ENCODE measurements at regions not wholly inside any gene's neighbourhood (a gene's known extent, or its start where the extent isn't known, plus 50 kb on each side); places are given as distances from the start of the nearest gene placed in this dataset.

DNA sequence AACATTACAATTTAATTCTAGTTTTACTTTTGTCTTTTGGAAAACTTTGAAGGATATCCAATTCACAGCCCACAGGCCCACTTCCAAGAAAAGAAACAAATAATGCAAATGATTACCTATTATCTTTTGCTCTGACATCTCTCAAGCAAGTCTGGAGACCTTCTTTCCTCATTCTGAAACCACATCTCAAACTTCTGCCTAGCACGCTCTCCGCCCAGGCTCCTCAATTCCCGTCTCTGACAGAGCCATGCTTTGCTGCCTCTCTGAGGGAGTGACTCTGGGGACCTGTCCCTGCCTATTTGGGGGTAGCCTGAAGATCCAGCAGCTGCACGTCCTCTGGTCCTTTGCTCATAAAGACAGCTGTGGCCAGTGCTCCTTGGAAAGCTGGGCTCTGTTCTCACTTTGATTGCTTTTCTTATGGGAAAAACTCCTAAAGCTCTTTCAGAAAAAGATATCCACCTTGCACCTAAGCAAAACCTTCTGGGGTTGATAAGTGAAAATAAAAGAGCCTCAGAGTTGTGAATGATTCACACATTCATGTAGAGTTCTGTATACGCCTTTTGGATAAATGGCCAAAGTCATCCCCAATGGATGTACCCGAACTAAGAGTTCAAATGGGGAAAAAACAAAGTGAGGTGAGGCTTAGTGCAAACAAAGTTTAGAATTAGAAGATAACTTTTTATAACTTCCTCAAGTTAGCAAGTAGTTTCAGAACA lies 72.4 kb upstream of the TNIP3 start:
- H3K4me3 ChIP-seq (ENCODE audit: low read depth, low read length), result no peak overlapping the region
- TF ChIP-seq MYC (IDR thresholded peaks at IDR 0.05; ENCODE audit: low read depth, low read length), result no peak
- no peak for TF ChIP-seq POLR2A (IDR thresholded peaks at IDR 0.05; ENCODE audit: extremely low read depth, insufficient read length)
- TF ChIP-seq, protein P1, sequence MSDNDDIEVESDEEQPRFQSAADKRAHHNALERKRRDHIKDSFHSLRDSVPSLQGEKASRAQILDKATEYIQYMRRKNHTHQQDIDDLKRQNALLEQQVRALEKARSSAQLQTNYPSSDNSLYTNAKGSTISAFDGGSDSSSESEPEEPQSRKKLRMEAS (IDR thresholded peaks at IDR 0.05; ENCODE audit: low read depth, low read length), result no peak
- TF ChIP-seq, protein P2, sequence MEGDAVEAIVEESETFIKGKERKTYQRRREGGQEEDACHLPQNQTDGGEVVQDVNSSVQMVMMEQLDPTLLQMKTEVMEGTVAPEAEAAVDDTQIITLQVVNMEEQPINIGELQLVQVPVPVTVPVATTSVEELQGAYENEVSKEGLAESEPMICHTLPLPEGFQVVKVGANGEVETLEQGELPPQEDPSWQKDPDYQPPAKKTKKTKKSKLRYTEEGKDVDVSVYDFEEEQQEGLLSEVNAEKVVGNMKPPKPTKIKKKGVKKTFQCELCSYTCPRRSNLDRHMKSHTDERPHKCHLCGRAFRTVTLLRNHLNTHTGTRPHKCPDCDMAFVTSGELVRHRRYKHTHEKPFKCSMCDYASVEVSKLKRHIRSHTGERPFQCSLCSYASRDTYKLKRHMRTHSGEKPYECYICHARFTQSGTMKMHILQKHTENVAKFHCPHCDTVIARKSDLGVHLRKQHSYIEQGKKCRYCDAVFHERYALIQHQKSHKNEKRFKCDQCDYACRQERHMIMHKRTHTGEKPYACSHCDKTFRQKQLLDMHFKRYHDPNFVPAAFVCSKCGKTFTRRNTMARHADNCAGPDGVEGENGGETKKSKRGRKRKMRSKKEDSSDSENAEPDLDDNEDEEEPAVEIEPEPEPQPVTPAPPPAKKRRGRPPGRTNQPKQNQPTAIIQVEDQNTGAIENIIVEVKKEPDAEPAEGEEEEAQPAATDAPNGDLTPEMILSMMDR (IDR thresholded peaks at IDR 0.05; ENCODE audit: low read depth, low read length), result no peak
- no peak for DNase-seq (ENCODE audit: low read depth)

- TF ChIP-seq, protein P1 (IDR thresholded peaks at IDR 0.05; ENCODE audit: low read depth, low read length), result no peak
- TF ChIP-seq, protein P2 (IDR thresholded peaks at IDR 0.05; ENCODE audit: low read depth, low read length), result no peak
- TF ChIP-seq POLR2A (IDR thresholded peaks at IDR 0.05; ENCODE audit: extremely low read depth, insufficient read length), result no peak
- TF ChIP-seq MYC (IDR thresholded peaks at IDR 0.05; ENCODE audit: low read depth, low read length), result no peak
- H3K4me3 ChIP-seq (ENCODE audit: low read depth, low read length), result no peak overlapping the region
- no peak for DNase-seq (ENCODE audit: low read depth)
Observed at GRCh38 chr4:121233982-121234381, 69.9 kb upstream of the TNIP3 start.

DNA sequence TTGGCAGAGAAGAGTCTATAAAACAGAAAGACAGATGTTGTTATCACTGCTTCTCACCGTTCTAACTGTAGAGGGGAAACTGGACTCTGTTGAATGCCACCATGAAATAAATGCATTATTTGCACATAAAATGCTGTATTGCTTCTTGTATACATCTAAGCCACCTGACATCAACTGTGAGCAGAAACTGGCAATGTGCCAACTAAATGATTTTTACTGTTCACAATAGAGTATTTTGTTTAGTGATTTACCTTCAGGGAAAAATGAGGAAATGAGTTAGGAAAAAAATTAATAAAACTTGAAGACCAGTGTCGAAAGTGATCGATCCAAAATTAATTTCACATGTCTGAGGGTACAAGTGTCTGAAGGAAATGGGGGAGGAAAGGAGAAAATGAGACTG lies 65.9 kb upstream of the TNIP3 start:
- DNase-seq (ENCODE audit: low read depth), result no peak
- TF ChIP-seq MYC (IDR thresholded peaks at IDR 0.05; ENCODE audit: low read depth, low read length), result no peak
- TF ChIP-seq, protein P2 (IDR thresholded peaks at IDR 0.05; ENCODE audit: low read depth, low read length), result no peak
- TF ChIP-seq, protein P1 (IDR thresholded peaks at IDR 0.05; ENCODE audit: low read depth, low read length), result no peak
- no peak for TF ChIP-seq POLR2A (IDR thresholded peaks at IDR 0.05; ENCODE audit: extremely low read depth, insufficient read length)
- no peak overlapping the region for H3K4me3 ChIP-seq (ENCODE audit: low read depth, low read length)

DNA sequence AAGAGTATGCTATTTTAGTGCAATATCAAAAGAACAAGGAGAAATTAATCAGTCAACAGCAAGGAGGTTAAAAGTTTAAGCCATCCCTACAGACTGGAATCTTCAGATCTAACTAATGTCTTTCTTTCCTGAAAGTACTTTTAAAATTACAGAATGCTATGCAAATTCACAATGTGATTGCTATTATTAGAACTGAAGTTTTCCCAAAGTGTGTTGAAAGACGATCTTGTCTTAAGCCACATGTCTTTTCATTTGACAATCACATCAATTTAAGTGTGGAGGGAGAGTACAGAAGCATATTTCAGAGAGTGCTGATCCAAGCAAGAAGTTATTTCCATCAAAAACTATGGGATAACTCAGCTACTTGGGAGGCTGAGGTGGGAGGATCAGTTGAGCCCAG lies 64.7 kb upstream of the TNIP3 start:
- TF ChIP-seq POLR2A (IDR thresholded peaks at IDR 0.05; ENCODE audit: extremely low read depth, insufficient read length) (no peak), MYC (IDR thresholded peaks at IDR 0.05; ENCODE audit: low read depth, low read length) (no peak)
- TF ChIP-seq, protein P1 (IDR thresholded peaks at IDR 0.05; ENCODE audit: low read depth, low read length), result no peak
- TF ChIP-seq, protein P2 (IDR thresholded peaks at IDR 0.05; ENCODE audit: low read depth, low read length), result no peak
- no peak for DNase-seq (ENCODE audit: low read depth)
- no peak overlapping the region for H3K4me3 ChIP-seq (ENCODE audit: low read depth, low read length)

DNA sequence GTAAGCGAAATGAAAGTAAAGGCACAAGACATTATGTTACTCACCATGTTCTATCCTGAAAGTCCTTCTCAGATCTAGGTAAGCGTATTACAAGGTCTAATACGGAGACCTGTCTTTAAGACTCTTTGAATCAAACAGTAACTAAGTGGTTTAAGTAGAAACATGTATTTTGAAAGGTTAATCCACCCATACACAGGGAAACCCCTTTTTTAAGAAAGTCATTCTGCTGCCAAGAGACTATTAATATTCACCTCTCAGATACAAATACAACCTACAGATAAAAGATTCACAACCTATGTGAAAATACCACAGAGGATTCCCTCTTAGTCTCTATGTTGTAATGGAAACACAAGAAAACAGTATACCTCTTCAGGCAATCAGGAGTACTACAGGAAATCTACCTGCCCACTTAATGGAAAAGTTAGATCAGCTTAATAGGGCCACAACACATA lies 63.2 kb upstream of the TNIP3 start:
- no peak for DNase-seq (ENCODE audit: low read depth)
- H3K4me3 ChIP-seq (ENCODE audit: low read depth, low read length), result no peak overlapping the region
- no peak for TF ChIP-seq MYC (IDR thresholded peaks at IDR 0.05; ENCODE audit: low read depth, low read length)
- TF ChIP-seq, protein P1 (IDR thresholded peaks at IDR 0.05; ENCODE audit: low read depth, low read length), result no peak
- TF ChIP-seq, protein P2 (IDR thresholded peaks at IDR 0.05; ENCODE audit: low read depth, low read length), result no peak
- no peak for TF ChIP-seq POLR2A (IDR thresholded peaks at IDR 0.05; ENCODE audit: extremely low read depth, insufficient read length)
